Breast epithelium (tissue), 4 donors: ENCODE measurements at regions not wholly inside any gene's neighbourhood (a gene's known extent, or its start where the extent isn't known, plus 50 kb on each side); places are given as distances from the start of the nearest gene placed in this dataset.

Source experiments
- DNase-seq, 2 donors: peaks; one replicate each; pipeline ENCODE4 v3.0.0-alpha.2; 2019; ENCODE audit warnings: low spot score in 2 of 2
- H3K27ac ChIP-seq, 2 donors: fragments of 200-600 bp; sonication (generic) in 1 of 2; one replicate each; pipeline ENCODE4 v1.5.1; 2016 to 2019; ENCODE audit warnings: mild to moderate bottlenecking in 1 of 2
- H3K27me3 ChIP-seq, 2 donors: fragments of 200-600 bp; sonication (generic) in 1 of 2; one replicate each; pipeline versions ENCODE4 v1.5.1 to v1.6.0; 2017 to 2019; ENCODE audit warnings: control low read depth in 1 of 2, mild to moderate bottlenecking in 1 of 2
- H3K36me3 ChIP-seq: fragments of 200-600 bp; one replicate; pipeline ENCODE4 v1.5.1; 2019
- H3K4me1 ChIP-seq, 2 donors: fragments of 200-600 bp; sonication (generic); one replicate each; pipeline ENCODE4 v1.5.1; 2016 to 2019; ENCODE audit warnings: control low read depth in 1 of 2
- H3K4me3 ChIP-seq, 3 donors: fragments of 200-600 bp; sonication (generic); 1 replicate in 2 of 3; 2 replicates in 1 of 3; pipeline ENCODE4 v1.5.1; 2016 to 2019; ENCODE audit warnings: mild to moderate bottlenecking in 3 of 3, moderate library complexity in 2 of 3
- H3K9me3 ChIP-seq, 2 donors: fragments of 200-600 bp; sonication (generic) in 1 of 2; one replicate each; pipeline ENCODE4 v1.5.1; 2016 to 2019; ENCODE audit warnings: control low read depth in 1 of 2
- POLR2A ChIP-seq: fragments of 450-650 bp; IDR thresholded peaks from one replicate; pipeline ENCODE4 v1.6.1; 2016; ENCODE audit warnings: antibody characterized with exemption, mild to moderate bottlenecking, moderate library complexity
- POLR2AphosphoS5 ChIP-seq, 3 donors: sonication (generic); formaldehyde crosslinking; IDR thresholded peaks; one replicate each; pipeline ENCODE4 v1.6.1; 2017; ENCODE audit warnings: antibody characterized with exemption in 3 of 3
- intact Hi-C: fragments of 100-400 bp; cut with DNase I; formaldehyde crosslinking; loops from one replicate; pipeline ENCODE4 v1.15.1; 2023; ENCODE audit warnings: low total_unique reads
- TF ChIP-seq, protein P1 (sequence below), 3 donors: fragments of 450-650 bp; IDR thresholded peaks; one replicate each; pipeline ENCODE4 v1.5.1; 2016 to 2017; ENCODE audit warnings: antibody characterized with exemption in 3 of 3, mild to moderate bottlenecking in 3 of 3, moderate library complexity in 3 of 3

DNA sequence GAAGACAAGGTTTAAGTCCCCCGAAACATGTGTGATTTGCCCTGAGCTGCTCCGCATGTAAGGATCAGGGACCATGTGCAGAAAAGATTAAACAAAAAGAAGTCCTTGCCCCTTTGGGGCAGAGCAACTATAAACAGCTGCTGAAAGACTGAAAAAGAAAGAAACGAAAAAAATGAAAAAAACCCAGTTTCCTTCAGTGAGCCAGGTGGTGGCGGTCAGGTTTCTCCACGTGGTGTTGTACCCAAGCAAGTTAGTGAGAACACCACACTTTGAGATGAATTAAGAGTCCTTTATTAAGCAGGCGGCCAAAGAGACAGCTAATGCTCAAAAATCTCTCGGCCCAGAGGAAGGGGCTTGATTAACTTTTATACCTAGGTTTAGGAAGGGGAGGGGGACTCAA is 404.9 kb upstream of the SYT4 start:
- TF ChIP-seq, protein P1, sequence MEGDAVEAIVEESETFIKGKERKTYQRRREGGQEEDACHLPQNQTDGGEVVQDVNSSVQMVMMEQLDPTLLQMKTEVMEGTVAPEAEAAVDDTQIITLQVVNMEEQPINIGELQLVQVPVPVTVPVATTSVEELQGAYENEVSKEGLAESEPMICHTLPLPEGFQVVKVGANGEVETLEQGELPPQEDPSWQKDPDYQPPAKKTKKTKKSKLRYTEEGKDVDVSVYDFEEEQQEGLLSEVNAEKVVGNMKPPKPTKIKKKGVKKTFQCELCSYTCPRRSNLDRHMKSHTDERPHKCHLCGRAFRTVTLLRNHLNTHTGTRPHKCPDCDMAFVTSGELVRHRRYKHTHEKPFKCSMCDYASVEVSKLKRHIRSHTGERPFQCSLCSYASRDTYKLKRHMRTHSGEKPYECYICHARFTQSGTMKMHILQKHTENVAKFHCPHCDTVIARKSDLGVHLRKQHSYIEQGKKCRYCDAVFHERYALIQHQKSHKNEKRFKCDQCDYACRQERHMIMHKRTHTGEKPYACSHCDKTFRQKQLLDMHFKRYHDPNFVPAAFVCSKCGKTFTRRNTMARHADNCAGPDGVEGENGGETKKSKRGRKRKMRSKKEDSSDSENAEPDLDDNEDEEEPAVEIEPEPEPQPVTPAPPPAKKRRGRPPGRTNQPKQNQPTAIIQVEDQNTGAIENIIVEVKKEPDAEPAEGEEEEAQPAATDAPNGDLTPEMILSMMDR (IDR thresholded peaks at IDR 0.05): no peak
- H3K36me3 ChIP-seq: no peaks in the 10 kb centered on the region
- no peaks in the 10 kb centered on the region for H3K4me1 ChIP-seq
- H3K4me3 ChIP-seq: no peak overlapping the region
- H3K27ac ChIP-seq: no peak overlapping the region
- intact Hi-C loops: no loop called here
- H3K9me3 ChIP-seq: no peaks in the 10 kb centered on the region
- H3K27me3 ChIP-seq: no peaks in the 10 kb centered on the region
- DNase-seq: no peak

GRCh38 chr18:43686709-43687108 is 409.4 kb upstream of the SYT4 start:
- Histone ChIP-seq H3K27ac (no peak overlapping the region), H3K27me3 (no peaks in the 10 kb centered on the region), H3K4me1 (no peaks in the 10 kb centered on the region), H3K9me3 (peaks cover 0 to 8% of the 10 kb centered on the region in 2 donors), H3K36me3 (no peaks in the 10 kb centered on the region), H3K4me3 (no peak overlapping the region)
- DNase-seq: no peak
- TF ChIP-seq POLR2AphosphoS5 (IDR thresholded peaks at IDR 0.05): no peak
- TF ChIP-seq, protein P1 (IDR thresholded peaks at IDR 0.05): no peak
- no peak for TF ChIP-seq POLR2A
- intact Hi-C loops: no loop called here

GRCh38 chr18:43692099-43692690 is 414.9 kb upstream of the SYT4 start:
- Histone ChIP-seq H3K4me1 (no peaks in the 10 kb centered on the region), H3K4me3 (no peak overlapping the region), H3K36me3 (no peaks in the 10 kb centered on the region), H3K27me3 (no peaks in the 10 kb centered on the region), H3K9me3 (peaks cover 0 to 8% of the 10 kb centered on the region in 2 donors), H3K27ac (no peak overlapping the region)
- TF ChIP-seq POLR2AphosphoS5 (IDR thresholded peaks at IDR 0.05) (no peak), POLR2A (no peak)
- TF ChIP-seq, protein P1 (IDR thresholded peaks at IDR 0.05): no peak
- intact Hi-C loops: no loop called here
- DNase-seq: no peak

- no peaks in the 10 kb centered on the region for H3K36me3 ChIP-seq
- no peak overlapping the region for H3K4me3 ChIP-seq
- no peak overlapping the region for H3K27ac ChIP-seq
- no peak for TF ChIP-seq POLR2AphosphoS5 (IDR thresholded peaks at IDR 0.05)
- TF ChIP-seq POLR2A: no peak
- TF ChIP-seq, protein P1 (IDR thresholded peaks at IDR 0.05): no peak
- no peaks in the 10 kb centered on the region for H3K9me3 ChIP-seq
- DNase-seq: no peak
- intact Hi-C loops: no loop called here
- no peaks in the 10 kb centered on the region for H3K27me3 ChIP-seq
- H3K4me1 ChIP-seq: no peaks in the 10 kb centered on the region
Measured at GRCh38 chr18:43702399-43702798, 425.1 kb upstream of the SYT4 start.

DNA sequence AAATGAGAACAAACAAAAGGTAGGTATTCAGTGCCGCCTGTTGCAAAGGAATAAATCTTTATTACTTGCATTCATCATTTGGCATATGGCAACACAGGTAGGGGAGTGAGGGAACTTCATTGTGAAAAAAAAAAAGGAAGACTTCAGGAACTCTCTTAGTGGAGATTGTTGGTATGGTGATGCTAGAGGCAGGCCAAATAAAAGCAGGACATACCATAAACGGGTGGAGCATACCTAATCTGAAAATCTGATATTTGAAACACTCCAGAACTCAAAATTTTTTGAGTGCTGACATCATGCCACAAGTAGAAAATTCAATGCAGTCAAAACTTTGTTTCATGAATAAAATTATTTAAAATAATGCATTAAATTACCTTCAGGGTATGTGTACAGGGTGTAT is 425.8 kb upstream of the SYT4 start:
- H3K36me3 ChIP-seq: no peaks in the 10 kb centered on the region
- TF ChIP-seq POLR2AphosphoS5 (IDR thresholded peaks at IDR 0.05) (no peak), POLR2A (no peak)
- TF ChIP-seq, protein P1 (IDR thresholded peaks at IDR 0.05): no peak
- no peaks in the 10 kb centered on the region for H3K27me3 ChIP-seq
- intact Hi-C loops: no loop called here
- no peak overlapping the region for H3K4me3 ChIP-seq
- no peak overlapping the region for H3K27ac ChIP-seq
- H3K9me3 ChIP-seq: no peaks in the 10 kb centered on the region
- H3K4me1 ChIP-seq: no peaks in the 10 kb centered on the region
- no peak for DNase-seq
